ENCODE measurements at regions not wholly inside any gene's neighbourhood (a gene's known extent, or its start where the extent isn't known, plus 50 kb on each side); places are given as distances from the start of the nearest gene placed in this dataset.

DNA sequence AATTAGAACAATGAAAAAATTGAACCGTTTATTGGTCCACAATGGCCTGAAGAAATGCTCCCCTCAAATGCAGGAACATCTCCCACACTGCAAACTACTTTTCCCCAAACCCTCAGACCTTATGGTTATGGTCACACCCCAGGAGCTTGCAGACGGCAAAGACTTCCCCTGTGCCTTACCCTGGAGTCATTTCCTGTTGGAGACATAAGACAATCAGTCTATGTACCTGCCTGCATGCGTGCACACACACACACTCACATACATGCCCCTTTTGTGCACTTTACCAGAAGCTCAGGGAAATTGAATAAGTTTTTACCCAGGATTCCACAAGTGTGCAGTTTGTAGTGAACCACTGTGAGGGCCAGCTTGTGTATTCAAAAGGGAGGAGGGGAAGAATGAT, 281.9 kb upstream of the CELF4 start:
- TF ChIP-seq POLR2A (IDR thresholded peaks at IDR 0.05) (no peak), POLR2AphosphoS5 (IDR thresholded peaks at IDR 0.05) (no peak), EP300 (IDR thresholded peaks at IDR 0.05) (no peak)
- TF ChIP-seq, protein P1, sequence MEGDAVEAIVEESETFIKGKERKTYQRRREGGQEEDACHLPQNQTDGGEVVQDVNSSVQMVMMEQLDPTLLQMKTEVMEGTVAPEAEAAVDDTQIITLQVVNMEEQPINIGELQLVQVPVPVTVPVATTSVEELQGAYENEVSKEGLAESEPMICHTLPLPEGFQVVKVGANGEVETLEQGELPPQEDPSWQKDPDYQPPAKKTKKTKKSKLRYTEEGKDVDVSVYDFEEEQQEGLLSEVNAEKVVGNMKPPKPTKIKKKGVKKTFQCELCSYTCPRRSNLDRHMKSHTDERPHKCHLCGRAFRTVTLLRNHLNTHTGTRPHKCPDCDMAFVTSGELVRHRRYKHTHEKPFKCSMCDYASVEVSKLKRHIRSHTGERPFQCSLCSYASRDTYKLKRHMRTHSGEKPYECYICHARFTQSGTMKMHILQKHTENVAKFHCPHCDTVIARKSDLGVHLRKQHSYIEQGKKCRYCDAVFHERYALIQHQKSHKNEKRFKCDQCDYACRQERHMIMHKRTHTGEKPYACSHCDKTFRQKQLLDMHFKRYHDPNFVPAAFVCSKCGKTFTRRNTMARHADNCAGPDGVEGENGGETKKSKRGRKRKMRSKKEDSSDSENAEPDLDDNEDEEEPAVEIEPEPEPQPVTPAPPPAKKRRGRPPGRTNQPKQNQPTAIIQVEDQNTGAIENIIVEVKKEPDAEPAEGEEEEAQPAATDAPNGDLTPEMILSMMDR (IDR thresholded peaks at IDR 0.05): no peak
